ENCODE measurements at regions not wholly inside any gene's neighbourhood (a gene's known extent, or its start where the extent isn't known, plus 50 kb on each side); places are given as distances from the start of the nearest gene placed in this dataset.

DNA sequence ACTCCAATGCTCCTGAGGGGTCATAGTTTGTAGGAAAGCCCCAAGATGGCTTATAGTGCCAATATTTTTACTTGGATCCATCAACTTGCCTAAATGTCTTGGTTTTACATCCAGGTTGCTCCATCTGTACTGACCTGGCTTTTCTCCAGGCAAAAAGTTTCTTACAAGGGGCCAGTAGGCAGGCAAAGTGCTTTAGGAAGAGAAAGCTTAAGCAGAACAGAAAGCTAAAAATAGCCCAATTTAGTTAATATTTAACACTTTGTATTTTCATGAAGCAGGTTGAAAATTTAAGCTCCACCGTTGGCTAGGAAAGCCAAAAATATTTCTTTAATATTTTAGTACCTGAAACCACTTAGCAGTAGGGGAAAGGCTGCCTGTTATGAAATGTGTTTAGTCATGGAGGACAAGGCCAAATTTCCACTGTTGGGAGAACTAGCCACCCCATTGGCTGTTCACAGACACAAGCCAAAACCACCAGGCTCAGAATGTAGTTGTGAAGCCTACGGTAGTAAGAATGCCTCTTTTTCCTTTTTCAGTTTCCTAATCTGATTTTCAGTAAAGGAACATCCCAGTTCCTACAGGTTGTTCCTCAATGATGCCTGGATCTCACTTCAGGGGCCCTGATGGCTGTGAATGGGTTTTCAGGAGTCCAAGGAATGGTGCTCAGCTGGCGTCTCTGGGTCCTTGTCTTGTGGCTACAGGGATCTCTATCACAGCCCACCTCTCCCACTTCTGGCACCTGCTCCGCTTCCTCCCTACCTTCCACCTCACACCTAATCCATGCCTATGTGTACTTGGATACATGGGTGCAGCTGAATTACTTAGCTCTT lies 324.8 kb downstream of the PMP22 start:
- no TSS peak for BruUV-seq (replicated peaks)
- Mint-ChIP-seq H3K4me1 (ENCODE audit: low read depth, unreplicated experiment) (no peaks in the 10 kb centered on the region), H3K27ac (ENCODE audit: unreplicated experiment) (no peak overlapping the region), H3K9me3 (ENCODE audit: unreplicated experiment) (no peaks in the 10 kb centered on the region), H3K27me3 (ENCODE audit: insufficient read depth, unreplicated experiment) (peaks cover under 1% of the 10 kb centered on the region), H3K4me3 (ENCODE audit: unreplicated experiment) (no peak overlapping the region), H3K36me3 (ENCODE audit: insufficient read depth, unreplicated experiment) (no peaks in the 10 kb centered on the region)
- TF ChIP-seq, protein P1, sequence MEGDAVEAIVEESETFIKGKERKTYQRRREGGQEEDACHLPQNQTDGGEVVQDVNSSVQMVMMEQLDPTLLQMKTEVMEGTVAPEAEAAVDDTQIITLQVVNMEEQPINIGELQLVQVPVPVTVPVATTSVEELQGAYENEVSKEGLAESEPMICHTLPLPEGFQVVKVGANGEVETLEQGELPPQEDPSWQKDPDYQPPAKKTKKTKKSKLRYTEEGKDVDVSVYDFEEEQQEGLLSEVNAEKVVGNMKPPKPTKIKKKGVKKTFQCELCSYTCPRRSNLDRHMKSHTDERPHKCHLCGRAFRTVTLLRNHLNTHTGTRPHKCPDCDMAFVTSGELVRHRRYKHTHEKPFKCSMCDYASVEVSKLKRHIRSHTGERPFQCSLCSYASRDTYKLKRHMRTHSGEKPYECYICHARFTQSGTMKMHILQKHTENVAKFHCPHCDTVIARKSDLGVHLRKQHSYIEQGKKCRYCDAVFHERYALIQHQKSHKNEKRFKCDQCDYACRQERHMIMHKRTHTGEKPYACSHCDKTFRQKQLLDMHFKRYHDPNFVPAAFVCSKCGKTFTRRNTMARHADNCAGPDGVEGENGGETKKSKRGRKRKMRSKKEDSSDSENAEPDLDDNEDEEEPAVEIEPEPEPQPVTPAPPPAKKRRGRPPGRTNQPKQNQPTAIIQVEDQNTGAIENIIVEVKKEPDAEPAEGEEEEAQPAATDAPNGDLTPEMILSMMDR (IDR thresholded peaks at IDR 0.05; ENCODE audit: insufficient read depth in 1 of 2, low read depth in 1 of 2, low read length in 1 of 2, severe bottlenecking in 1 of 2, unreplicated experiment in 1 of 2) = no peak
- ChIA-PET POLR2A (no interaction called here), CTCF (no interaction called here)
- Histone ChIP-seq H3K9me3 (no peaks in the 10 kb centered on the region), H3K4me3 (ENCODE audit: low read depth, low read length) (no peak overlapping the region), H3K27me3 (replicated peaks; ENCODE audit: control insufficient read depth, insufficient read depth, low read length) (no peaks in the 10 kb centered on the region), H3K4me1 (no peaks in the 10 kb centered on the region), H3K36me3 (ENCODE audit: control insufficient read depth, insufficient read depth, low read length) (no peaks in the 10 kb centered on the region)
- intact Hi-C loops (cut with micrococcal nuclease; ENCODE audit: unreplicated experiment) = no loop called here
- no peak for DNase-seq

DNA sequence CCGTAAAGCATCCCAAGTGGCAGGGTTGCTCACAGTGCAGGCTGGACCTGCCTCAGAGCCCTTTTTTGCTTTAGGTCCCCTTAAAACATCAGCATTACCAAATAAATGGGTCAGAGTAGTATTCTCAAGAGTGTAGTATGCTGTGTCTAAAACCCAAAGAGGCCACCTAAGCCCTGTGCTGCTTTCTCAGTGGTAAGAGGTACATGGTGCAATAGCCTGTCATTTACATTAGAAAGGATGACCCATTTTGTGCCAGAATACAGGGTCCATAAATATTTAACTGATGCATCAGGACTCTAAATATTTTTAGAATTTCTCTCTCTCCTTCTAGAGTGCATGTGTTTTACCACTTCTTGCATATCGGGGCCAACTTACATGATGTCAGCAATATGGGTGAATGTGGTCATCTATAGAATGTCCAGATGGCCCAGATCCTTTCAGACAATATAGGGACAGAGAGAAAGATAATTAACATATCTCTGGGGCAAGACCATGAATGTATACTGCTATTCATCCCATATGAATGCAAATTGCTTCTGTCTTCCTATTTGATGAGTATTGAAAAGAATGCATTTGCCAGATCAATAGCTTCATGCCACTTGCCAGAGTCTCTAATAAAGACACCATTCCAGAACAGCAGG lies 329.2 kb downstream of the PMP22 start:
- ChIA-PET CTCF (no interaction called here), POLR2A (no interaction called here)
- DNase-seq = no peak
- H3K4me3 Mint-ChIP-seq (ENCODE audit: unreplicated experiment) = no peak overlapping the region
- Histone ChIP-seq H3K4me1 (no peaks in the 10 kb centered on the region), H3K36me3 (ENCODE audit: control insufficient read depth, insufficient read depth, low read length) (no peaks in the 10 kb centered on the region), H3K4me3 (ENCODE audit: low read depth, low read length) (no peak overlapping the region), H3K9me3 (no peaks in the 10 kb centered on the region), H3K27me3 (replicated peaks; ENCODE audit: control insufficient read depth, insufficient read depth, low read length) (no peaks in the 10 kb centered on the region)
- H3K4me1 Mint-ChIP-seq (ENCODE audit: low read depth, unreplicated experiment) = no peaks in the 10 kb centered on the region
- TF ChIP-seq, protein P1 (IDR thresholded peaks at IDR 0.05; ENCODE audit: insufficient read depth in 1 of 2, low read depth in 1 of 2, low read length in 1 of 2, severe bottlenecking in 1 of 2, unreplicated experiment in 1 of 2) = no peak
- intact Hi-C loops (cut with micrococcal nuclease; ENCODE audit: unreplicated experiment) = no loop called here
- BruUV-seq (replicated peaks) = no TSS peak
- peaks cover 4% of the 10 kb centered on the region for H3K27me3 Mint-ChIP-seq (ENCODE audit: insufficient read depth, unreplicated experiment)
- no peaks in the 10 kb centered on the region for H3K9me3 Mint-ChIP-seq (ENCODE audit: unreplicated experiment)
- no peaks in the 10 kb centered on the region for H3K36me3 Mint-ChIP-seq (ENCODE audit: insufficient read depth, unreplicated experiment)
- no peak overlapping the region for H3K27ac Mint-ChIP-seq (ENCODE audit: unreplicated experiment)

DNA sequence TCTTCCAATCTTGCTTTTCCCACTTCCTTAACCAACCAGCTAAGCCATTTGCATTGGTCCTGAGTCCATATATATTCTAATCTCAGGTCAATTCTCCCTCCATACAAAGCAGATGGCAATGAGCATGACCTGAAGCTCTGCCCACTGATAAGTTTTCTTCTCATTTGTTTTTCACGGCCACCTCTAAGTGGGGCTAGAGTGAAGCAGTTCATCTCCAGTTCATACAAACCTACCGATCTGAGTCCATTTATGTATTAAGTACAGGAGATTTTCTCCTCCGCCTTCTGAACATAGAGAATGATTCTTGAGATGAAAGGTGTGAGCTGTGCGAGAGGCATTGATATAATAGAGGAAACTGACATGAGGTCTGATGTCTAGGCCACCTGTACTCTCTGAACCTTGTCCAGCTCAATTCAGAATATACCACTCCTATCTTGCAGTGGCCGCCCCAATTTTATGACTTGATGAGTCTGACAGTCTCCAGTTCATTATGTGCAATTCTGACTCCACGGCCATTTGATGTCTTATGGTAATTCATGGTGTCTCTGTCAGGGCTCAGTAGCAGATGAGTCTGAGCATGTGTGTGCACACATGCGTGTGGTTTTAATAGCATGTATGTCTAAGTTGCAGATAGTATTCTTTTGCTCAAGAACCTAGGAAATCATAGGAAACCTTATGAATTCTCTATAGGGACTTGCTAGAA lies 329.8 kb downstream of the PMP22 start:
- Histone ChIP-seq H3K36me3 (ENCODE audit: control insufficient read depth, insufficient read depth, low read length) (no peaks in the 10 kb centered on the region), H3K4me1 (no peaks in the 10 kb centered on the region), H3K27me3 (replicated peaks; ENCODE audit: control insufficient read depth, insufficient read depth, low read length) (no peaks in the 10 kb centered on the region), H3K9me3 (no peaks in the 10 kb centered on the region), H3K4me3 (ENCODE audit: low read depth, low read length) (no peak overlapping the region)
- TF ChIP-seq, protein P1 (IDR thresholded peaks at IDR 0.05; ENCODE audit: insufficient read depth in 1 of 2, low read depth in 1 of 2, low read length in 1 of 2, severe bottlenecking in 1 of 2, unreplicated experiment in 1 of 2) = no peak
- DNase-seq = no peak
- intact Hi-C loops (cut with micrococcal nuclease; ENCODE audit: unreplicated experiment) = no loop called here
- POLR2A ChIA-PET = no interaction called here
- no peaks in the 10 kb centered on the region for H3K4me1 Mint-ChIP-seq (ENCODE audit: low read depth, unreplicated experiment)
- peaks cover 4% of the 10 kb centered on the region for H3K27me3 Mint-ChIP-seq (ENCODE audit: insufficient read depth, unreplicated experiment)
- CTCF ChIA-PET = no interaction called here
- no peak overlapping the region for H3K27ac Mint-ChIP-seq (ENCODE audit: unreplicated experiment)
- no peaks in the 10 kb centered on the region for H3K36me3 Mint-ChIP-seq (ENCODE audit: insufficient read depth, unreplicated experiment)
- H3K4me3 Mint-ChIP-seq (ENCODE audit: unreplicated experiment) = no peak overlapping the region
- no TSS peak for BruUV-seq (replicated peaks)
- no peaks in the 10 kb centered on the region for H3K9me3 Mint-ChIP-seq (ENCODE audit: unreplicated experiment)

All from Caco-2 (cell line).